ENCODE measurements at regions not wholly inside any gene's neighbourhood (a gene's known extent, or its start where the extent isn't known, plus 50 kb on each side); places are given as distances from the start of the nearest gene placed in this dataset.

GRCh38 chr4:107500551-107500950 lies 219.5 kb downstream of the PAPSS1 start:
- Histone ChIP-seq H3K9me3 (replicated peaks; ENCODE audit: control insufficient read depth, insufficient read depth, low read depth, low read length) (0 out of 2 replicates have a peak, but pooled peaks cover 2% of the 10 kb centered on the region), H3K4me2 (ENCODE audit: insufficient read depth, low read length) (no peak overlapping the region), H3K9me1 (ENCODE audit: control insufficient read depth, insufficient read depth, low read length) (no peaks in the 10 kb centered on the region), H3K4me1 (replicated peaks in 1 of 2; ENCODE audit: control insufficient read depth in 2 of 2, insufficient read depth in 2 of 2, low read length in 2 of 2) (no peaks in the 10 kb centered on the region), H4K20me1 (replicated peaks; ENCODE audit: control insufficient read depth, insufficient read depth, low read length) (no peaks in the 10 kb centered on the region), H3K27ac (ENCODE audit: extremely low read depth, low read depth, low read length) (no peak overlapping the region), H3K9ac (ENCODE audit: insufficient read depth in 1 of 2, low read depth in 2 of 2, low read length in 2 of 2) (no peak overlapping the region), H3K36me3 (ENCODE audit: control insufficient read depth, insufficient read depth, low read length) (no peaks in the 10 kb centered on the region), H3K79me2 (ENCODE audit: control insufficient read depth, insufficient read depth, low read length) (no peaks in the 10 kb centered on the region), H2AFZ (ENCODE audit: low read depth, low read length) (no peak overlapping the region), H3K4me3 (no peak overlapping the region), H3K27me3 (ENCODE audit: control insufficient read depth in 2 of 2, insufficient read depth in 2 of 2, low read length in 2 of 2) (no peaks in the 10 kb centered on the region)
- DNase-seq (ENCODE audit: extremely low read depth in 1 of 4, low spot score in 3 of 4) = no peak
- ChIA-PET CTCF (ENCODE audit: low intra/inter-chr PET ratio) (no interaction called here), POLR2A (no interaction called here)
- 0% methylated on average over 3 of the region's 3 CpGs for WGBS (ENCODE audit: insufficient coverage, low coverage, missing lambda C conversion rate)
- no TSS peak for BruUV-seq (replicated peaks)
- no peak for TF ChIP-seq ZZZ3 (IDR thresholded peaks at IDR 0.05)
- no peak for TF ChIP-seq PRMT5 (CRISPR knock-in tag; IDR thresholded peaks at IDR 0.05)
- no peak for TF ChIP-seq JUN (IDR thresholded peaks at IDR 0.05; ENCODE audit: borderline replicate concordance, low read depth, low read length)
- no peak for TF ChIP-seq JUN (CRISPR knock-in tag; IDR thresholded peaks at IDR 0.05; ENCODE audit: borderline replicate concordance)
- no peak for TF ChIP-seq SMAD1 (IDR thresholded peaks at IDR 0.05; ENCODE audit: low read depth, low read length, partially characterized antibody)
- no peak for TF ChIP-seq AFF4 (CRISPR knock-in tag; IDR thresholded peaks at IDR 0.05)
- TF ChIP-seq ATF7 (IDR thresholded peaks at IDR 0.05) = no peak
- no peak for TF ChIP-seq ZNF140 (CRISPR knock-in tag; IDR thresholded peaks at IDR 0.05)
- no peak for TF ChIP-seq HDAC3 (IDR thresholded peaks at IDR 0.05; ENCODE audit: borderline replicate concordance, partially characterized antibody)
- no peak for TF ChIP-seq IRF1 (CRISPR knock-in tag; IDR thresholded peaks at IDR 0.05; ENCODE audit: borderline replicate concordance)
- TF ChIP-seq ZFP36 (IDR thresholded peaks at IDR 0.05; ENCODE audit: low read depth, low read length, partially characterized antibody) = no peak
- no peak for TF ChIP-seq ZBTB7A (IDR thresholded peaks at IDR 0.05; ENCODE audit: borderline replicate concordance, control insufficient read depth, low read depth, low read length)
- TF ChIP-seq ETS2 (tag; IDR thresholded peaks at IDR 0.05; ENCODE audit: borderline replicate concordance, poor library complexity, severe bottlenecking) = no peak
- TF ChIP-seq ZBTB11 (CRISPR knock-in tag; IDR thresholded peaks at IDR 0.05) = no peak
- TF ChIP-seq SMARCA4 (IDR thresholded peaks at IDR 0.05) = no peak
- ATAC-seq = no peak
- no peak for FAIRE-seq
- intact Hi-C loops (cut with micrococcal nuclease) (no loop called here), in situ Hi-C loops (cut with MboI) (no loop called here)

Data from K562 (cell line).